ENCODE measurements at regions not wholly inside any gene's neighbourhood (a gene's known extent, or its start where the extent isn't known, plus 50 kb on each side); places are given as distances from the start of the nearest gene placed in this dataset.
A peak's percentile ranks its signal among the peaks of the same experiment; 100 is the strongest.

DNA sequence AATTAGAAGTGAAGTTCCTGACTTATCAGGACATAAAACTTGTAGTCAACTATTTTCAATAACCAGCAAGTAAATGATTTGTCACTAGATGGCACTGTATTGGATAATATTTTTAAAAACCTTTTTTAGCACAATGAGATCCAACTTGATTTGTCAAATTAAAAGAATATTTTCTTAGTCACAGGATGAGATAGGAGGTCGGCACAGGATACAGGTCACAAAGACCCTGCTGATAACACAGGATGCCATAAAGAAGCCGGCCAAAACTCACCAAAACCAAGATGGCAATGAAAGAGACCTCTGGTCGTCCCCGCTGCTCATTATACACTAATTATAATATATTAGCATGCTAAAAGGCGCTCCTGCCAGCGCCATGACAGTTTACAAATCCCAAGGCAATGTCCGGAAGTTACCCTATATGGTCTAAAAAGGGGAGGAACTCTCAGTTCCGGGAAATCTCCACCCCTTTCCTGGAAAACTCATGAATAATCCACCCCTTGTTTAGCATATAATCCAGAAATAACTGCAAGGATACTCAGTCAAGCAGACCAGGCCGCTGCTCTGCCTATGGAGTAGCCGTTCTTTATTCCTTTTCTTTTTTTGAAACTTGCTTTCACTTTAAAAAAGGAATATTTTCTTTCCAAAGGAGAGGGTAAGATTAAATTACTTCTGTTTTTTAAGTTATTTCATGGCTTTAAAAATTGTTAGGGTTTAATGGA is 255.7 kb upstream of the MKLN1 start:
- no peak for TF ChIP-seq POLR2A (IDR thresholded peaks at IDR 0.05)
- TF ChIP-seq, protein P1, sequence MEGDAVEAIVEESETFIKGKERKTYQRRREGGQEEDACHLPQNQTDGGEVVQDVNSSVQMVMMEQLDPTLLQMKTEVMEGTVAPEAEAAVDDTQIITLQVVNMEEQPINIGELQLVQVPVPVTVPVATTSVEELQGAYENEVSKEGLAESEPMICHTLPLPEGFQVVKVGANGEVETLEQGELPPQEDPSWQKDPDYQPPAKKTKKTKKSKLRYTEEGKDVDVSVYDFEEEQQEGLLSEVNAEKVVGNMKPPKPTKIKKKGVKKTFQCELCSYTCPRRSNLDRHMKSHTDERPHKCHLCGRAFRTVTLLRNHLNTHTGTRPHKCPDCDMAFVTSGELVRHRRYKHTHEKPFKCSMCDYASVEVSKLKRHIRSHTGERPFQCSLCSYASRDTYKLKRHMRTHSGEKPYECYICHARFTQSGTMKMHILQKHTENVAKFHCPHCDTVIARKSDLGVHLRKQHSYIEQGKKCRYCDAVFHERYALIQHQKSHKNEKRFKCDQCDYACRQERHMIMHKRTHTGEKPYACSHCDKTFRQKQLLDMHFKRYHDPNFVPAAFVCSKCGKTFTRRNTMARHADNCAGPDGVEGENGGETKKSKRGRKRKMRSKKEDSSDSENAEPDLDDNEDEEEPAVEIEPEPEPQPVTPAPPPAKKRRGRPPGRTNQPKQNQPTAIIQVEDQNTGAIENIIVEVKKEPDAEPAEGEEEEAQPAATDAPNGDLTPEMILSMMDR (IDR thresholded peaks at IDR 0.05), result peak; percentile 12 to 34 (median 20)
